ENCODE measurements at regions not wholly inside any gene's neighbourhood (a gene's known extent, or its start where the extent isn't known, plus 50 kb on each side); places are given as distances from the start of the nearest gene placed in this dataset.

GRCh38 chr11:121692236-121692635 is 239.5 kb upstream of the SORL1-AS1 start:
- no peak for DNase-seq (ENCODE audit: extremely low spot score)
- POLR2A ChIA-PET = no interaction called here
- no peak for TF ChIP-seq CTCF (IDR thresholded peaks at IDR 0.05; ENCODE audit: control extremely low read depth, extremely low read depth, low read depth, missing control alignments)
- CTCF ChIA-PET = no interaction called here

GRCh38 chr11:121688860-121689614 is 236.3 kb upstream of the SORL1-AS1 start:
- DNase-seq (ENCODE audit: extremely low spot score) = no peak
- ChIA-PET CTCF (no interaction called here), POLR2A (no interaction called here)
- TF ChIP-seq CTCF (IDR thresholded peaks at IDR 0.05; ENCODE audit: control extremely low read depth, extremely low read depth, low read depth, missing control alignments) = no peak

GRCh38 chr11:121688055-121688491 is 235.3 kb upstream of the SORL1-AS1 start:
- no peak for DNase-seq (ENCODE audit: extremely low spot score)
- no peak for TF ChIP-seq CTCF (IDR thresholded peaks at IDR 0.05; ENCODE audit: control extremely low read depth, extremely low read depth, low read depth, missing control alignments)
- POLR2A ChIA-PET = no interaction called here
- CTCF ChIA-PET = interaction anchor here (1.4 kb wide), 1 partner anchor 28 kb away, joined by 3 read pairs; no protein-coding TSS in a partner anchor

GRCh38 chr11:121683791-121684190 is 231.0 kb upstream of the SORL1-AS1 start:
- TF ChIP-seq CTCF (IDR thresholded peaks at IDR 0.05; ENCODE audit: control extremely low read depth, extremely low read depth, low read depth, missing control alignments) = no peak
- DNase-seq (ENCODE audit: extremely low spot score) = no peak
- CTCF ChIA-PET = no interaction called here
- POLR2A ChIA-PET = no interaction called here
